Liver (tissue), 8 donors: ENCODE measurements at regions not wholly inside any gene's neighbourhood (a gene's known extent, or its start where the extent isn't known, plus 50 kb on each side); places are given as distances from the start of the nearest gene placed in this dataset.

Source experiments
- DNase-seq: peaks from one replicate; pipeline ENCODE4 v3.0.0-alpha.2; 2017; ENCODE audit warnings: low spot score
- H3K27ac ChIP-seq, 2 donors: one replicate each; pipeline ENCODE4 v1.7.0; 2013; ENCODE audit warnings: inconsistent platforms in 2 of 2, low read length in 2 of 2, control low read depth in 1 of 2, low read depth in 1 of 2, mild to moderate bottlenecking in 1 of 2
- H3K27me3 ChIP-seq, 4 donors: one replicate each; pipeline versions ENCODE4 v1.6.1 to v1.7.0; 2013; ENCODE audit warnings: low read length in 3 of 4, inconsistent platforms in 1 of 4, mild to moderate bottlenecking in 1 of 4, moderate library complexity in 1 of 4; ENCODE audit not compliant: control insufficient read depth in 4 of 4, insufficient read depth in 4 of 4
- H3K36me3 ChIP-seq, 4 donors: one replicate each; pipeline versions ENCODE4 v1.6.1 to v1.7.0; 2013; ENCODE audit warnings: low read length in 3 of 4, mild to moderate bottlenecking in 3 of 4, low read depth in 1 of 4, moderate library complexity in 1 of 4; ENCODE audit not compliant: control insufficient read depth in 4 of 4, insufficient read depth in 3 of 4
- H3K4me1 ChIP-seq, 4 donors: one replicate each; pipeline versions ENCODE4 v1.6.1 to v1.7.0; 2013; ENCODE audit warnings: low read length in 3 of 4, mild to moderate bottlenecking in 3 of 4, moderate library complexity in 1 of 4; ENCODE audit not compliant: control insufficient read depth in 4 of 4, insufficient read depth in 4 of 4
- H3K4me3 ChIP-seq, 3 donors: one replicate each; pipeline versions ENCODE4 v1.6.1 to v1.7.0; 2013; ENCODE audit warnings: low read length in 3 of 3, control low read depth in 1 of 3, low read depth in 1 of 3, mild to moderate bottlenecking in 1 of 3
- H3K9ac ChIP-seq, 2 donors: one replicate each; pipeline ENCODE4 v1.7.0; 2013; ENCODE audit warnings: low read length in 2 of 2, mild to moderate bottlenecking in 2 of 2, moderate library complexity in 2 of 2, control low read depth in 1 of 2, low read depth in 1 of 2
- H3K9me3 ChIP-seq, 4 donors: one replicate each; pipeline versions ENCODE4 v1.6.1 to v1.7.0; 2013; ENCODE audit warnings: low read length in 3 of 4; ENCODE audit not compliant: control insufficient read depth in 4 of 4
- ATF3 ChIP-seq: IDR thresholded peaks from 2 replicates; pipeline ENCODE4 v1.6.1; 2016; ENCODE audit warnings: antibody characterized with exemption
- CTCF ChIP-seq: fragments of 150-350 bp; IDR thresholded peaks from 2 replicates; pipeline ENCODE4 v1.5.1; 2017; ENCODE audit warnings: improper control_type of control experiment, low read depth, low read length; ENCODE audit not compliant: missing input control
- EGR1 ChIP-seq, 2 donors: IDR thresholded peaks; 2 replicates each; pipeline ENCODE4 v1.6.1; 2016 to 2018; ENCODE audit warnings: antibody characterized with exemption in 2 of 2, low read depth in 2 of 2
- FOXA1 ChIP-seq: IDR thresholded peaks from 2 replicates; pipeline ENCODE4 v1.6.1; 2016; ENCODE audit warnings: antibody characterized with exemption
- FOXA2 ChIP-seq: IDR thresholded peaks from 2 replicates; pipeline ENCODE4 v1.6.1; 2016; ENCODE audit warnings: antibody characterized with exemption
- GABPA ChIP-seq, 2 donors: IDR thresholded peaks in 1 of 2; conservative IDR thresholded peaks in 1 of 2; 2 replicates each; pipeline ENCODE4 v1.6.1; 2016; ENCODE audit warnings: antibody characterized with exemption in 2 of 2, mild to moderate bottlenecking in 1 of 2, moderate library complexity in 1 of 2
- HNF4A ChIP-seq, 2 donors: conservative IDR thresholded peaks; 2 replicates each; pipeline ENCODE4 v1.6.1; 2016; ENCODE audit warnings: antibody characterized with exemption in 2 of 2, mild to moderate bottlenecking in 2 of 2
- HNF4G ChIP-seq: IDR thresholded peaks from 2 replicates; pipeline ENCODE4 v1.6.1; 2016; ENCODE audit warnings: antibody characterized with exemption
- JUND ChIP-seq, 2 donors: IDR thresholded peaks; 2 replicates each; pipeline ENCODE4 v1.6.1; 2016; ENCODE audit warnings: antibody characterized with exemption in 2 of 2
- NR2F2 ChIP-seq: IDR thresholded peaks from 2 replicates; pipeline ENCODE4 v1.6.1; 2016; ENCODE audit warnings: antibody characterized with exemption
- RAD21 ChIP-seq, 2 donors: IDR thresholded peaks; 2 replicates each; pipeline ENCODE4 v1.6.1; 2016; ENCODE audit warnings: antibody characterized with exemption in 2 of 2, mild to moderate bottlenecking in 2 of 2
- REST ChIP-seq: IDR thresholded peaks from 2 replicates; pipeline ENCODE4 v1.6.1; 2016; ENCODE audit warnings: antibody characterized with exemption, mild to moderate bottlenecking
- SP1 ChIP-seq: IDR thresholded peaks from 2 replicates; pipeline ENCODE4 v1.6.1; 2018; ENCODE audit warnings: antibody characterized with exemption, mild to moderate bottlenecking
- TAF1 ChIP-seq: conservative IDR thresholded peaks from 2 replicates; pipeline ENCODE4 v1.6.1; 2016; ENCODE audit warnings: antibody characterized with exemption, mild to moderate bottlenecking
- YY1 ChIP-seq: IDR thresholded peaks from 2 replicates; pipeline ENCODE4 v1.6.1; 2016; ENCODE audit warnings: antibody characterized with exemption, mild to moderate bottlenecking
- ZBTB33 ChIP-seq: IDR thresholded peaks from 2 replicates; pipeline ENCODE4 v1.6.1; 2016; ENCODE audit warnings: antibody characterized with exemption
- WGBS: extraction: QIAGEN DNeasy Blood & Tissue Kit; methylation state at CpG from one replicate; pipeline ENCODE4 v1.1.7; 2013; 5-methylcytosine and 5-hydroxymethylcytosine counted together
- donor health status: healthy.
- donor health status: healthy.
- donor health status: healthy.
- donor health status: healthy.
- donor health status: healthy.

- Histone ChIP-seq H3K27me3 (no peaks in the 10 kb centered on the region), H3K9me3 (no peaks in the 10 kb centered on the region), H3K4me3 (no peak overlapping the region), H3K36me3 (no peaks in the 10 kb centered on the region), H3K4me1 (no peaks in the 10 kb centered on the region), H3K27ac (no peak overlapping the region), H3K9ac (no peak overlapping the region)
- TF ChIP-seq FOXA2 (no peak), ZBTB33 (no peak), NR2F2 (no peak), SP1 (no peak), CTCF (no peak), YY1 (no peak), ATF3 (no peak), HNF4G (no peak), HNF4A (conservative IDR thresholded peaks at IDR 0.05) (no peak), RAD21 (IDR thresholded peaks at IDR 0.05) (no peak), REST (no peak), FOXA1 (no peak), TAF1 (no peak)
- WGBS: 90% methylated on average over 21 of the region's 21 CpGs
- no peak for DNase-seq
Measured at GRCh38 chr2:594297-594949, 82.8 kb downstream of the TMEM18 start.

GRCh38 chr2:593356-594026 is 83.7 kb downstream of the TMEM18 start:
- 79% methylated on average over 17 of the region's 17 CpGs for WGBS
- DNase-seq: no peak

More at GRCh38 chr2:593356-594026, 83.7 kb downstream of the TMEM18 start:
- H3K4me1 ChIP-seq: no peaks in the 10 kb centered on the region
- peaks cover 0 to 3% (median 0%) of the 10 kb centered on the region in 4 donors for H3K27me3 ChIP-seq
- no peak for TF ChIP-seq RAD21 (IDR thresholded peaks at IDR 0.05)
- TF ChIP-seq GABPA (IDR thresholded peaks at IDR 0.05 in 1 of 2, conservative IDR thresholded peaks at IDR 0.05 in 1 of 2): no peak
- TF ChIP-seq EGR1 (IDR thresholded peaks at IDR 0.05; ENCODE audit: low read depth in 2 of 2): no peak
- no peak for TF ChIP-seq FOXA2
- no peak for TF ChIP-seq FOXA1
- TF ChIP-seq HNF4A (conservative IDR thresholded peaks at IDR 0.05): no peak
- no peak for TF ChIP-seq HNF4G
- TF ChIP-seq YY1: no peak
- no peak for TF ChIP-seq ATF3
- no peak for TF ChIP-seq JUND (IDR thresholded peaks at IDR 0.05)
- H3K27ac ChIP-seq: no peak overlapping the region
- no peaks in the 10 kb centered on the region for H3K36me3 ChIP-seq
- no peaks in the 10 kb centered on the region for H3K9me3 ChIP-seq
- H3K4me3 ChIP-seq: no peak overlapping the region
- H3K9ac ChIP-seq: no peak overlapping the region
